ENCODE measurements at regions not wholly inside any gene's neighbourhood (a gene's known extent, or its start where the extent isn't known, plus 50 kb on each side); places are given as distances from the start of the nearest gene placed in this dataset.
"Not testable (repeated sequence)": the region's sequence is repeated elsewhere in the genome, so short reads cannot be mapped to it uniquely, and the experiment has no call there.

DNA sequence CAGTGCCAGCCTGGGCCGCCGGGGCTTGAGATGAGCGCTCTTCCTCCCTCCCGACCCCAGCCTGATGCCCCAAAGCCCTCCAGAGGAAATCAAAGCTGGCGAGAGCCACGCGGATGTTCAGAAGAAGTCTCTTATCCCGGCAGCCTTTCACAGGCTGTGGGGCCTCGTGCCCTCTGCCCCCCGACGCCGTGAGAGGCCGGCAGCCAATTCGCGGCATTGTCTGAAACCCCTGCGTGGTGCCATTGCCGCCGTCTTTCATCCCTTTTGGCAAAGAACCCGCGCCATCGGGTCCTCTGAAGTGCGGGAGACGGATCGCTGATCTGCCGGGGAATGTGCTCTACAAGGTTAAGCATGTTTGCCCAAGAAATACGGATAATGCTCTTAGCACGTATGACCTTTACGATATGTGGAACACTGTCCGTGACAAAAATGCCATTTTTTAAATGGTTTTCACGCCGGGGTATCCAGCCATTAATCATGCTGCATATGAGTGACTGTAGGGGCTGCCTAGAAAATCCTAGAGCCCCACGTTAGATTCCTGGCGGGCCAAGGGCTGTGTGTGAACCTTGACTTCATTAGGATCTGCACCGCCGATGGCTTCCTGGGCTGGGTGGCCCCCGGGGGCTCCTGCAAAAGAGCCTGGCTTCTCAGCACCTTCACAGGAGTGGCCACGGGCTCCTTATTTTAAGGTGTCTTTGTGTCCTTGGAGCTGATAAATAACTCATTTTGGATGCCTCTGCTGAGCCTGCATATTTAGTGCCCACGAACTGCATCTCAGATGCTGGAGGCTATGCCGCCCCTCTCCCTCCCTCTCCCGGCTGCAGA, 165.1 kb upstream of the TNRC6C start:
- FAIRE-seq (no peak), DNase-seq (ENCODE audit: insufficient read length, low spot score) (no peak)
- TF ChIP-seq POLR2A (IDR thresholded peaks at IDR 0.05; ENCODE audit: low read depth, low read length): no peak

DNA sequence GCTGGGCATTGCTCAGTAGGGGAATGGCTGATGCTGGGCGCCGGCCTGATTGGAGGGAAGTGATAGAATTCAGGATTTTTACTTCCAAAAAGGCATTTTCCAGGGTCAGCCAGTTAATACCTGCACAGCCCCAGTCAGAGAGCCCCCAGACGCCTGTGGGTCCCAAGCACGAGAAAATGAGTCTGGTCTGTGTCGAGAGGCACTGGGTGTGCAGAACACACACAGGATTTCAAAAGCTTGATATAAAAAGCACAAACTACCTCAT, 164.6 kb upstream of the TNRC6C start:
- FAIRE-seq (no peak), DNase-seq (ENCODE audit: insufficient read length, low spot score) (no peak)
- no peak for TF ChIP-seq POLR2A (IDR thresholded peaks at IDR 0.05; ENCODE audit: low read depth, low read length)

DNA sequence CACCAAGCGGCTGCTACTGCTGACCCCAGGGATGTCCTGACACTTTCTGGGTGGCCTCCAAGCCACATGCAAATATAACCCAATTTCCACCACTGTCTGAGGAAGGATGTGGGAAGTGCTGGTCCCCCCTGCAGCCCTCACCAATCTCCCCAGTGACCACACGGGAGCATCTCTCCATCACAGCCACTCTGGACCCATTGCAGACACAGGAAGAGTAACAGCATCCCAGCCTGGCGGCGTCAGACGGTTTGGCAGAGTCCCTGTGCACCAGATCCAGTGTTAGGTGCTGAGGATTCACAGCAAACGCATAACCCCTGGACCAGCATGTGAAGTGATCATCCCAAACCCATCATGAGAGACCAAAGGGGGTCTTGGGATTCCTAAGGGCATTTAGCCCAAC, 163.7 kb upstream of the TNRC6C start:
- no peak for FAIRE-seq
- TF ChIP-seq POLR2A (IDR thresholded peaks at IDR 0.05; ENCODE audit: low read depth, low read length): no peak
- no peak for DNase-seq (ENCODE audit: insufficient read length, low spot score)

DNA sequence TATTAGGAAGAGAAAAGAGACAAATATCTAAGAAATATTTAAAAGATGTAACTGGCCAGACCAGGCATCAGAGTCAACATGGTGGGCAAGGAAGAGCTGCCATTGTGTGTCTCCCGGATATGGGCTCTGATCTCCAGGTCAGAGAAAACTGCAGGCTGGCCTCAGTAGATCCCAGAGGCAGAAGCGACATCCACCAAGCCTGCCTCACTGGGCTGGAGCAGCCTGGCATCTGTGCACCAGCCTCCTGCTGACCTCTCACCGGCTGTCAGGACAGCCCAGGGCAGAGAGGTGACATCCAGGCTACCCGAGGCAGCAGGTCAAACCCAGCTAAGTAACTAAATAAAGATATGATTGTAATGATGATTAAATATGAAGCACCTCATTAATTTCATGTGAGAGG, 162.8 kb upstream of the TNRC6C start:
- FAIRE-seq (no peak), DNase-seq (ENCODE audit: insufficient read length, low spot score) (no peak)
- TF ChIP-seq POLR2A (IDR thresholded peaks at IDR 0.05; ENCODE audit: low read depth, low read length): no peak

DNA sequence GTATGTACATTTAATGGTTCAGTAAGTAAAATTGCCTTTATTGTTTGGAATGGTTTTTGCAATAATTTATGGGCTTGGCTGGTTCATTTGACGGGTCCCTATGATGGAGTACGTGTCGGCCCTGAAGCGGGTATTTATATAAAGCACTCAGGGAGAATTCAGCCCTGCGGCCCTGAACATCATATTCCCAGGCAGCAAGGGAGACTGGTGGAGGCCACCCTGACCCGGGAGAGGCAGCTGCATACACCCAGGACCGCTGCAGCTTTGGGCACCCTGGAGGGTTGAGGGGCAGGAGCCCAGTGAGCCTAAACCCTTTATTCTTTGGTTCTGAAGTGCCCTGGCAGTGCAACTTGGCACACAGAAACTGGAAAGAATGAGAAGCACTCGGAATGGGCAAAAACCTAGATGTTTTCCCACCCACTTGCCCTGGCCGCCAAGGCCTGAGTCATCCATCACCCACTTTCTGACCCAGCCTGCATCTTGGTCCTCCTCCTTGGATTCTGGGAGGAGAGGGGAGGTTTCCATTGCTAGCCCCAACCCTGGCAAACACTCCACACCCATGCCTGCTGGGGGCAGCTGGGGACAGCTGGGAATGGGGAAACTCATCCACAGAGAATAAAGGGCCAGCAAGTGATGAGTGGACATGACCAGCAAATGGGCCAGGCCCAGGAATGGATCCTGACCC, 162.2 kb upstream of the TNRC6C start:
- FAIRE-seq (no peak), DNase-seq (ENCODE audit: insufficient read length, low spot score) (no peak)
- no peak for TF ChIP-seq POLR2A (IDR thresholded peaks at IDR 0.05; ENCODE audit: low read depth, low read length)

DNA sequence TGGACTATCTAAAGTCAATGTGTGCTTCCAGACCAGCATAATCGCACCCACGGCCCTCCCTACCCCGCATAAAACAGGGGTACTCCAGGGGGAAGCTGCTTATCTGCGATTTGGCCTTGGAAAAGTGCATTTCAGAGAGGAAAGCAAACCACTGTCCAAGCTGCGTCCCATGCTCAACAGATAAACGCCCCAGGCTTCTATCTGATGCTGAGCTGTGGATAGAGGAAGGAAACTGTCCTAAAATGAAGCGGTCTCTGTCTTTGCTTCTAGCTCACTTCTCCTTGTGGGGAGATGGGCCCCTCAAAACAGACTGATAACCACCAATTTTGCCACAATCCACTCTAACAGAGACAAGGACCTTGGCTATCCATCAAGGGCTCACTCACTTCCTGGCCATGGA, 160.5 kb upstream of the TNRC6C start:
- TF ChIP-seq POLR2A (IDR thresholded peaks at IDR 0.05; ENCODE audit: low read depth, low read length): no peak
- FAIRE-seq (no peak), DNase-seq (ENCODE audit: insufficient read length, low spot score) (no peak)

DNA sequence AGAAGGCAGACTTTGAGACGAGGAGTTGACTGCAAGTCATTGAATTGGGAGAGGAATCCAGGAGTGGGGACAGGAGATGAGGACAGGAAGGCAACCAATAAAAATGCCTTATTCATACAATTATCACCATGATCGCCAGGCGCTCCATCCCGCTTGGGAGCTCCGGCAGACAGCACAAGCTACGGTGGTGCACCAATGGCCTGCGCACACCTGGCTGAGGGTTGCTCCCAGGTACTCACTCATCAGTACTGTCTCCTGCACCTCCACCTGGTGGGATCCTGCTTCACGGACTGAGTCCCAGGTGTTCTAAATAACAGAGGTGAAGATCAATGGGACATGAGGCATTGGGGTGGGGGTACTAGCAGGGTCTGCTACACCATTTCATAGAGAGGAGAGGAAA, 160.0 kb upstream of the TNRC6C start:
- DNase-seq (ENCODE audit: insufficient read length, low spot score): no peak
- no peak for TF ChIP-seq POLR2A (IDR thresholded peaks at IDR 0.05; ENCODE audit: low read depth, low read length)
- no peak for FAIRE-seq

DNA sequence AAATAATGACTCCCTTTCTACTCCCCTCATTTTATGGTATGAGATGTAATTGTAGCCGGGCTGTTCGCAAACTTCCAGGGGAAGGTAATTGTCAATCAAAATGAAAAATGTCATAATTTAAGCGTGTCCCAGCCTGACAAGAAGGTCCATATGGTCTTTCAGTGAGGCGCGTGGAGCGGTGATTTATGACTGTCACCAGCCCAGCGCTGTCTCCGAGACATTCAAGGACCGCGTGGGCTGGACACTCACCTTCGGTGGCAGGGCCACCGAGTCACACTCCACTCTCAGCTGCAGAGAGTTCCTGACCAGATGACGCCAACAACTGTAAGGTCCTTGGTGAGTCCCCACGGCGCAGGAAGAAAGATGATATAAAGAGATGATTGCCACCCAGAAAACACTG, 157.7 kb upstream of the TNRC6C start:
- no peak for DNase-seq (ENCODE audit: insufficient read length, low spot score)
- FAIRE-seq: no peak

DNA sequence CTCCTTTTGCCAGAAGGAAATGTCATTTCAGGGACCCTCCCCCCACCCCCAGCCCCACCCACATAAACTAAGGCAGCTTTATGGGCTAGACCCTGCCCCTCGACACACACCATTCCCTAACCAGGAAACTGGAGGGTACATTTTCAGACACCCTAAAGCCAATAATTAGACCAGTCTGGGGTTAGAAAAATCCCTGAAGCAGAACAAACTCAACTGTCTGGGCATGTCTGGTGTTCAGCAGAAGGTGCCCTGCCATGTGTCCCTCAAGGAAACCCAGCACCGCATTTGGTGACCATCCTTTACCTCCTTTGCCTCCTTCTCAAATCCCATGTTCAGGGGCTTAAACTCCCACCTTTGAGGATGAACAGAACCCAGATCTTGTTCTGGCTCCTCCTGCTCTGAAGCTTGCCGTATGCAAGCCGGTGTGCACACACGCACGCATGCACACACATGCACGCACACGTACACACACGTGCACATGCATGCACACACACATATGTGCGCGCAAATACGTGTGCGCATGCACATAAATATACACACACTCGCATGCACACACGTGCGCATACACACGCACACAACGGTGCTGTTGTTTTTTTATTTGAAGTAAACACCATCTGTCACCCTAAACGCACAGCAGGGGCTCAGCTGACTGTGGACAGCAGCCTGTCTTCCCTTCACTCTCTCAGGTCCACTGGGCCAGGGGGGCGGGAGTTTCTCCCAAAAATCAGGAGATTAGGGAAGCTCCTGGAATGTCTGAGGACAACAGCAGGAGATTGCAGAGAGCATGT, 156.8 kb upstream of the TNRC6C start:
- FAIRE-seq (no peak), DNase-seq (ENCODE audit: insufficient read length, low spot score) (no peak)
- no peak for TF ChIP-seq POLR2A (IDR thresholded peaks at IDR 0.05; ENCODE audit: low read depth, low read length)

More for the DNA sequence above, 157.7 kb upstream of the TNRC6C start:
- no peak for TF ChIP-seq POLR2A (IDR thresholded peaks at IDR 0.05; ENCODE audit: low read depth, low read length)

DNA sequence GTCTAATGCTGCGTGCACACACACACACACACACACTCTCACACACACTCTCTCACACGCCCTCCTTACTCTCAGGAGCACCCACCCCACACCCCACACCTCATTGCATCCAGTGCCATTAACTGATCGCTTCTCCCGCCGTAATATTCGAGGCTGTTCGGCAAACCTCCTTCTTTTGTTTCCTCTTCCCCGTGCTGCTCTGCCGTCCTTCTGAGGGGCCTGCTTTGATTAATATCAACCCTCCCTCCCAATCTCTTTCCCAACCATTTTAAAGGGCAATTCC, 156.2 kb upstream of the TNRC6C start:
- FAIRE-seq: no peak
- no peak for TF ChIP-seq POLR2A (IDR thresholded peaks at IDR 0.05; ENCODE audit: low read depth, low read length)
- no peak for DNase-seq (ENCODE audit: insufficient read length, low spot score)

DNA sequence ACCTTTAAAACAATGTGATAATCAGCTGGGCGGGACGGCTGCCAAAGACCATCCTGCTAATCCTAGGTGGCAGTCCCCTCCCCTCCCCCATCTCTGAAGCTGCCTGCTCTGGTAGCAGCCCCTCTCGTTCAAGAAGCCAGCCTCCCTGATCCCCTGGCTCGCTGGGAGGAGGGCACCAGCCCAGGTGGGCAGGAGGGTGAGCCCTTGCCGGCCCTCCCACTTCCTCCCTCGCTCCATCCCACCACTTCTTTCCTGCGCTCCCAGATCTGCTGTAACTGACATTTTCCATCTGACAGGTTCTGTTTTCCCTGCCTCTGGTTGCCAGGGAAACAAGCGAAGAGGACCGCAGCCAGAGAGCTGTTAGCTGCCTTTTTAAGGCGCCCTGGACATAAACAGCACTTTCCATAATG, 155.7 kb upstream of the TNRC6C start:
- TF ChIP-seq POLR2A (IDR thresholded peaks at IDR 0.05; ENCODE audit: low read depth, low read length): no peak
- FAIRE-seq: no peak
- DNase-seq (ENCODE audit: insufficient read length, low spot score): no peak

DNA sequence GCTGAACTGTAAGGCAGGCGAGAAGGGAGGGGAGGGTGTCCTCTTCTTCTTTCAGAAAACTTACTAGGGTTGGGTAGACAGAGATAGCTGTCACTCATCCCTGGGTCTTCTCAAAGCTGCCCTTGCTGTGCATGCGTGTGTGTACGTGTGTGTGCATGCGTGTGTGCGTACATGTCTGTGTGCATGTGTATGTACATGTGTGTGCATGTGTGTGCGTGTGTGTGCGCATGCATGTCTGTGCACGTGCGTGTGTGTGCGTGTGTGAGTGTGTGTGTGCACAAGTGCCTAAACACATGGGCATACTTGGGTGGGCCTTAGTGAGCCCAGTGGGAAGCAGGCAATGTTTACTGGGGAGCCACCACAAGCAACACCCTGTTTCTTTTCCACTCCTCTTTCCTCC, 154.8 kb upstream of the TNRC6C start:
- no peak for DNase-seq (ENCODE audit: insufficient read length, low spot score)
- no peak for TF ChIP-seq POLR2A (IDR thresholded peaks at IDR 0.05; ENCODE audit: low read depth, low read length)
- FAIRE-seq: no peak

DNA sequence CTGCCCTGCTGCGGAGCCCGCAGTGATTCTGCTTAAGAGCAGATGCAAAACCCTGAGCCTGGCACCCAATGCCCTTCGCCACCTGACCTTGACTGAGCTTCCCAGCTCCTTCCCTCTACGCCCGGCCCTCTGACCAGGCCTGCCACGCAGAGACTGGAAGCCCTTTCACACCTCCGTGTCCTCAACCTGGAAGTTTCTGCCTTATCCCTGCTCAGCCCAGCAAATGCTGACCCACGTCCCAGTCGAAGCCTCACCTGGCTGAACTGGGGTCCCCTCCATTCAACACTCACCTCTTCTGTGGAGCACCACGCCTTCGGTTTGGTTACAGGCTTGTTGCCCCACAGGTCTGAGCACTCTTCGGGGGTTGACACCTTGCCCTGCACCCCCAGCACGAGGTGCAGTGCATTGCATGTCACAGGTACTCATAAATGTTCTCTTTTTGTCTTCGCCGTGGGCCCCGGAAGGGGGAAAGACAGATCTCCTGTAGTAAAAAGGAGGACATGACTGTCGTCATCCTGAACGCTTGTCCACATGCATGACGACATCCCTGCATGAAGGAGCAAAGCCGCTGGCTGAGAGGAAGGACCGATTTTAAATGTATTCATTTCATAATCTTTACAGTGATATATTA, 153.6 kb upstream of the TNRC6C start:
- FAIRE-seq (no peak), DNase-seq (ENCODE audit: insufficient read length, low spot score) (no peak)
- TF ChIP-seq POLR2A (IDR thresholded peaks at IDR 0.05; ENCODE audit: low read depth, low read length): no peak

DNA sequence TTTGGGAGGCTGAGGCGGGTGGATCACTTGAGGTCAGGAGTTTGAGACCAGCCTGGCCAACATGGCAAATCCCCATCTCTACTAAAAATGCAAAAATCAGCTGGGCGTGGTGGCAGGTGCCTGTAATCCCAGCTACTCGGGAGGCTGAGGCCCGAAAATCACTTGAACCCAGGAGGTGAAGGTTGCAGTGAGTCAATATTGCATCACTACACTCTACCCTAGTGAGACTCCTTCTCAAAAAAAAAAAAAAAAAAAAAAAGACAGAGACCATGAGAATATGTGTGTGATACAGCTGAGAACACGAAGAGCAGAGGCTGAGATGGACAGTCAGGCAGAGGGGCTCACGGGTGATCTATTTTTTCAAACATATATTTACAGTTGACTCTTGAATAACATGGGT, 152.5 kb upstream of the TNRC6C start:
- FAIRE-seq; DNase-seq (ENCODE audit: insufficient read length, low spot score): not testable (repeated sequence)
